A549 (cell line): ENCODE measurements at regions not wholly inside any gene's neighbourhood (a gene's known extent, or its start where the extent isn't known, plus 50 kb on each side); places are given as distances from the start of the nearest gene placed in this dataset.

Experiments used
- ATAC-seq, 2 experiments: fragments of 200-7000 bp in 1 of 2; fragments of >200 bp in 1 of 2; cut with Nextera tagmentation in 1 of 2; cut with Tn5 transposase in 1 of 2; 3 replicates each; pipeline versions ENCODE4 v1.8.0 to v1.9.1; 2018 to 2020; ENCODE audit warnings: mild to moderate bottlenecking in 1 of 2, moderate library complexity in 1 of 2
- CTCF ChIA-PET: fragments of 300-600 bp; sonication (Branson Sonifier 250); formaldehyde crosslinking; extraction: SDS; loops from one replicate; lab custom pipeline; 2021; ENCODE audit warnings: antibody characterized with exemption, inconsistent platforms; lab: Yijun Ruan, JAX
- POLR2A ChIA-PET: fragments of 350-600 bp; formaldehyde crosslinking; extraction: SDS; loops from one replicate; lab custom pipeline; 2021; ENCODE audit warnings: antibody characterized with exemption, inconsistent platforms; lab: Yijun Ruan, JAX
- DNase-seq, 2 experiments: peaks; one replicate each; pipeline versions ENCODE4 v3.0.0 to v3.0.0-alpha.2; 2011 to 2016; ENCODE audit warnings: low read depth in 1 of 2, low spot score in 1 of 2
- FAIRE-seq: peaks from 2 replicates; lab custom pipeline; 2011; peaks lifted over from hg19 to GRCh38; lab: Jason Lieb, UNC
- H3K27ac ChIP-seq, 2 experiments: fragments of >200 bp; sonication (Bioruptor Twin); formaldehyde crosslinking; 3 replicates each; pipeline ENCODE4 v1.5.1; 2016 to 2017
- H3K4me1 ChIP-seq: fragments of >200 bp; sonication (Bioruptor Twin); formaldehyde crosslinking; 3 replicates; pipeline ENCODE4 v1.6.1; 2016
- H3K4me2 ChIP-seq: fragments of >200 bp; sonication (Bioruptor Twin); formaldehyde crosslinking; 3 replicates; pipeline ENCODE4 v1.6.1; 2016
- H3K4me3 ChIP-seq: fragments of >200 bp; sonication (Bioruptor Twin); formaldehyde crosslinking; 3 replicates; pipeline ENCODE4 v1.5.1; 2016
- H3K9me3 ChIP-seq: fragments of >200 bp; sonication (Bioruptor Twin); formaldehyde crosslinking; 3 replicates; pipeline ENCODE4 v1.6.1; 2016
- CBX2 ChIP-seq: fragments of 200-600 bp; sonication (generic); IDR thresholded peaks from 2 replicates; pipeline ENCODE4 v1.6.1; 2016; ENCODE audit warnings: low read depth, mild to moderate bottlenecking, borderline replicate concordance
- CBX8 ChIP-seq: fragments of 200-600 bp; sonication (generic); IDR thresholded peaks from 2 replicates; pipeline ENCODE4 v1.6.1; 2016
- CHD4 ChIP-seq: fragments of 200-600 bp; sonication (generic); IDR thresholded peaks from 2 replicates; pipeline ENCODE4 v1.6.1; 2016; ENCODE audit warnings: antibody characterized with exemption, mild to moderate bottlenecking, borderline replicate concordance
- EHF ChIP-seq: fragments of 250-450 bp; sonication (Bioruptor Pico); IDR thresholded peaks from 2 replicates; pipeline ENCODE4 v1.5.0; 2020; ENCODE audit warnings: mild to moderate bottlenecking
- ELK1 ChIP-seq: fragments of 150-350 bp; IDR thresholded peaks from 2 replicates; pipeline ENCODE4 v1.6.1; 2014; ENCODE audit warnings: low read depth, mild to moderate bottlenecking, low read length
- ESRRA ChIP-seq: fragments of 150-350 bp; IDR thresholded peaks from 2 replicates; pipeline ENCODE4 v1.6.1; 2014; ENCODE audit warnings: mild to moderate bottlenecking, low read length, borderline replicate concordance
- FOSL2 ChIP-seq, 2 experiments: fragments of 450-650 bp in 1 of 2; fragments of >200 bp in 1 of 2; sonication (Bioruptor Twin) in 1 of 2; formaldehyde crosslinking; IDR thresholded peaks; 2 replicates each; pipeline versions ENCODE4 v1.5.0 to v1.6.1; 2016 to 2020; ENCODE audit warnings: mild to moderate bottlenecking in 1 of 2, moderate library complexity in 1 of 2
- FOXS1 ChIP-seq: fragments of 250-450 bp; sonication (Bioruptor Pico); IDR thresholded peaks from 2 replicates; pipeline ENCODE4 v1.5.0; 2020; ENCODE audit warnings: mild to moderate bottlenecking, moderate library complexity
- HDAC2 ChIP-seq: fragments of 200-600 bp; sonication (generic); IDR thresholded peaks from 2 replicates; pipeline ENCODE4 v1.6.1; 2016
- HES2 ChIP-seq: fragments of >200 bp; sonication (Bioruptor Twin); formaldehyde crosslinking; IDR thresholded peaks from 2 replicates; pipeline ENCODE4 v1.6.1; 2016
- HEYL ChIP-seq: fragments of 250-450 bp; sonication (Bioruptor Pico); IDR thresholded peaks from 2 replicates; pipeline ENCODE4 v1.8.0; 2021; ENCODE audit warnings: mild to moderate bottlenecking, moderate library complexity
- HOXA7 ChIP-seq: fragments of 250-450 bp; sonication (Bioruptor Pico); IDR thresholded peaks from 2 replicates; pipeline ENCODE4 v1.5.0; 2020; ENCODE audit warnings: mild to moderate bottlenecking, moderate library complexity
- HOXB13 ChIP-seq: fragments of 250-450 bp; sonication (Bioruptor Pico); IDR thresholded peaks from 2 replicates; pipeline ENCODE4 v1.5.0; 2020; ENCODE audit warnings: low read depth, mild to moderate bottlenecking, moderate library complexity
- MAFK ChIP-seq: fragments of 450-650 bp; IDR thresholded peaks from 2 replicates; pipeline ENCODE4 v1.6.1; 2014; ENCODE audit not compliant: partially characterized antibody
- MYC ChIP-seq: IDR thresholded peaks from 2 replicates; pipeline ENCODE4 v1.6.1; 2012; ENCODE audit warnings: mild to moderate bottlenecking, inconsistent platforms, low read length, improper control_type of control experiment, borderline replicate concordance
- NFE2L2 ChIP-seq: fragments of 150-350 bp; conservative IDR thresholded peaks from 2 replicates; pipeline ENCODE4 v1.6.1; 2014; ENCODE audit warnings: low read length
- POLR2A ChIP-seq: IDR thresholded peaks from 2 replicates; pipeline ENCODE4 v1.6.1; 2012; ENCODE audit warnings: mild to moderate bottlenecking, low read length
- POLR2AphosphoS2 ChIP-seq: conservative IDR thresholded peaks from 2 replicates; pipeline ENCODE4 v1.6.1; 2012; ENCODE audit warnings: low read length, improper control_type of control experiment, inconsistent platforms
- RCOR1 ChIP-seq: fragments of 150-350 bp; IDR thresholded peaks from 2 replicates; pipeline ENCODE4 v1.6.1; 2014; ENCODE audit warnings: antibody characterized with exemption, low read length, low read depth
- TFCP2L1 ChIP-seq: fragments of 250-450 bp; sonication (Bioruptor Pico); IDR thresholded peaks from 2 replicates; pipeline ENCODE4 v1.5.0; 2021; ENCODE audit warnings: mild to moderate bottlenecking
- TP53 ChIP-seq: fragments of 250-450 bp; sonication (Bioruptor Pico); IDR thresholded peaks from 2 replicates; pipeline ENCODE4 v1.5.0; 2021; ENCODE audit warnings: mild to moderate bottlenecking, moderate library complexity
- ZNF302 ChIP-seq: fragments of 250-450 bp; sonication (Bioruptor Pico); IDR thresholded peaks from 2 replicates; pipeline ENCODE4 v1.9.0; 2021; ENCODE audit warnings: inconsistent platforms, mild to moderate bottlenecking, moderate library complexity
- WGBS: methylation state at CpG from one replicate; pipeline ENCODE4 v1.1.6; 2017; ENCODE audit errors: missing lambda C conversion rate; 5-methylcytosine and 5-hydroxymethylcytosine counted together
- TF ChIP-seq, protein P1 (sequence below): fragments of >200 bp; sonication (Bioruptor Twin); formaldehyde crosslinking; IDR thresholded peaks from 3 replicates; pipeline ENCODE4 v1.6.1; 2016

DNA sequence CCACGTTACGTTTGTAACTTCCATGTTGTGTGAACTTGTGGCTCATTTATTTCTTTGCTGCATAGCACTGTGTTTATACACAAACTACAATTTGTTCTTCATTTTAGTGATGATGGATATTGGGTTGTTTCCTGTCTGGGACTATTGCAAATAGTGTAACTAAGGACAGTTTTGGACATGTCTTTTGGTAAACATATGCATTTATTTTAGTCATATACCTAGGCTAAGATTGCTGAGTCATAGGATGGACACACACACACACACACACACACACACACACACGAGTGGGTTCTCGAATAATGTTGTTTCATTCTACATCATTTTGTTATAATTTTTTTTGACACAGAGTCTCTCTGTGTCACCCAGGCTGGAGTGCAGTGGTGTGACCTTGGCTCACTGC lies 123.5 kb upstream of the CAND1 start:
- peak; percentile 32 for FAIRE-seq
- no peak for DNase-seq
- Histone ChIP-seq H3K9me3 (no peaks in the 10 kb centered on the region), H3K4me1 (no peaks in the 10 kb centered on the region), H3K4me2 (no peak overlapping the region), H3K27ac (no peak overlapping the region), H3K4me3 (no peak overlapping the region)
- 53% methylated on average over 4 of the region's 4 CpGs for WGBS
- ATAC-seq: no peak
- TF ChIP-seq MAFK (peak; percentile 67), HES2 (no peak), NFE2L2 (peak; percentile 45; the same call in 1 of the 2 replicates), CBX2 (no peak)
- CTCF ChIA-PET: no interaction called here
- POLR2A ChIA-PET: no interaction called here

DNA sequence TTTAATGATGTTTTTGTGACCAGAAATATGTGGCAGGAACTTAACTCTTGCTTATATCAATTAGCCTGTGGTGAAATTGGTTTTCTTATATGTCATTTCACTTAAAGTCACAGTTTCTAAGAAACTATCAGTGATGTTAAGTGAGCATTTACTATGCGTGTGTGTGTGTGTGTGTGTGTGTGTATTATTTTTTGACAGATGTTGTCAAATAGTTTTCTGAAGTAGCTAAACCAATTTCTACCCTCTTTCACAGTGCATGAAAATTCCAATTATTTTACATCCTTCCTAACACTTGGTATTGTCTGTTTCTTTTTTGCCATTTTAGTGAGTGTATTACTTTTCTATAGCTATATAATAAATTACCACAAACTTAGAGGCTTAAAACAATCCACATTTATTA lies 122.1 kb upstream of the CAND1 start:
- H3K27ac ChIP-seq: no peak overlapping the region
- TF ChIP-seq CBX8 (no peak), POLR2AphosphoS2 (no peak), POLR2A (no peak), ESRRA (no peak), ELK1 (no peak), NFE2L2 (no peak), CHD4 (no peak)
- H3K9me3 ChIP-seq: no peaks in the 10 kb centered on the region
- no peaks in the 10 kb centered on the region for H3K4me1 ChIP-seq
- ChIA-PET POLR2A (no interaction called here), CTCF (interaction anchor here (1.9 kb wide), 1 partner anchor 73 kb away, joined by 5 read pairs; no protein-coding TSS in a partner anchor)
- WGBS: 30% methylated on average over 1 of the region's 1 CpG
- no peak for FAIRE-seq
- ATAC-seq: no peak
- no peak overlapping the region for H3K4me3 ChIP-seq
- no peak for DNase-seq
- H3K4me2 ChIP-seq: no peak overlapping the region

DNA sequence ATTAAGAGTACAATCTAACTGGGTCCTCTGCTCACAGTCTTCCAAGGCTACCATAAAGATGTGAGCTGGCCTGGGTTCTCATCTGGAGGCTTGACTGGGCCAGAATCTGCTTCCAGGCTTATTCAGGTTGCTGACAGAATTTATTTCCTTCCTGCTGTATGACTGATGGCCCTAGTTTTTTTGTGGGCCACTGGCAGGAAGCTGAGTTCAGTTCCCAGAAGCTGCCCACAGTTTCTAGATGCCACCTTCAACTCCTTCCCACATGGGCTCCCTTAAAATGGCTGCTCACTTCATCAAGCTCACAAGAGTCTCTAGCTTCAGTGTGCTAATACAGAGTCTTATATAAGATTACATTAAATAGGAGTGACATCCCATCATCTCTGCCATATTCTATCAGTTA lies 121.7 kb upstream of the CAND1 start:
- no peak overlapping the region for H3K4me3 ChIP-seq
- no peaks in the 10 kb centered on the region for H3K9me3 ChIP-seq
- TF ChIP-seq EHF: no peak
- no peak for TF ChIP-seq MYC
- TF ChIP-seq TP53 (CRISPR knock-in tag): no peak
- no peak for TF ChIP-seq POLR2AphosphoS2
- ATAC-seq (no peak), DNase-seq (no peak), FAIRE-seq (no peak)
- no peaks in the 10 kb centered on the region for H3K4me1 ChIP-seq
- POLR2A ChIA-PET: no interaction called here
- no peak overlapping the region for H3K27ac ChIP-seq
- no peak overlapping the region for H3K4me2 ChIP-seq
- CTCF ChIA-PET: interaction anchor here (1.9 kb wide), 1 partner anchor 73 kb away, joined by 5 read pairs; no protein-coding TSS in a partner anchor

DNA sequence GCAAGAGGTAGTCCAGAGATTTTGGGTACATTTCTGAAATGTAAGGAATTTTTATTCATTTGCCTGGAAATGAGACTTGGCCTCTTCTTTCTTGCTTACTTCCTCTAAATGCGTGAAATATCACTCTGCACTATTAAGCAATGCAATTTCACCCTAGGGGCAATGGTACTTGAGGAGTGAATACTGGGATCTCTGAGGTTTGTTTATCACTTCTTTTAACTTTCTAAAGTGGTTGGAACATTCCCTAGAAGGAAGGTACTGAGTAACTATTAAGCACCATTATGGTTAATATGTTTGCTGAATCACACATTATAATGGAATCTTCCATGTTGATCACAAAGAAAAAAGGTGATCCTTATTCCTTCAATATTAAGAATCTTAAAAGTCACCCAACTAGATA lies 120.9 kb upstream of the CAND1 start:
- POLR2A ChIA-PET: no interaction called here
- 62% methylated on average over 1 of the region's 1 CpG for WGBS
- TF ChIP-seq TFCP2L1: no peak
- no peak for TF ChIP-seq RCOR1
- no peak for TF ChIP-seq HOXB13 (CRISPR knock-in tag)
- TF ChIP-seq POLR2AphosphoS2: no peak
- no peak for TF ChIP-seq NFE2L2
- Histone ChIP-seq H3K27ac (no peak overlapping the region), H3K4me3 (no peak overlapping the region), H3K9me3 (no peaks in the 10 kb centered on the region), H3K4me2 (no peak overlapping the region), H3K4me1 (no peaks in the 10 kb centered on the region)
- CTCF ChIA-PET: interaction anchor here (1.9 kb wide), 1 partner anchor 72 kb away, joined by 5 read pairs; no protein-coding TSS in a partner anchor
- DNase-seq (no peak), ATAC-seq (no peak), FAIRE-seq (no peak)

GRCh38 chr12:67151886-67152285 lies 117.3 kb upstream of the CAND1 start:
- Histone ChIP-seq H3K27ac (no peak overlapping the region), H3K4me3 (no peak overlapping the region), H3K9me3 (no peaks in the 10 kb centered on the region), H3K4me2 (no peak overlapping the region), H3K4me1 (no peaks in the 10 kb centered on the region)
- DNase-seq (no peak), ATAC-seq (no peak), FAIRE-seq (no peak)
- POLR2A ChIA-PET: no interaction called here
- CTCF ChIA-PET: interaction anchor here (0.6 kb wide), 1 partner anchor 339 kb away, joined by 3 read pairs; no protein-coding TSS in a partner anchor
- WGBS: 46% methylated on average over 3 of the region's 3 CpGs
- TF ChIP-seq CBX8 (no peak), HDAC2 (no peak), HOXA7 (CRISPR knock-in tag) (no peak), FOXS1 (CRISPR knock-in tag) (no peak), FOSL2 (IDR thresholded peaks at IDR 0.05) (no peak), FOSL2 (CRISPR knock-in tag; IDR thresholded peaks at IDR 0.05) (no peak), POLR2AphosphoS2 (no peak), HEYL (CRISPR knock-in tag) (no peak), ZNF302 (CRISPR knock-in tag) (no peak), POLR2A (no peak)
- TF ChIP-seq, protein P1, sequence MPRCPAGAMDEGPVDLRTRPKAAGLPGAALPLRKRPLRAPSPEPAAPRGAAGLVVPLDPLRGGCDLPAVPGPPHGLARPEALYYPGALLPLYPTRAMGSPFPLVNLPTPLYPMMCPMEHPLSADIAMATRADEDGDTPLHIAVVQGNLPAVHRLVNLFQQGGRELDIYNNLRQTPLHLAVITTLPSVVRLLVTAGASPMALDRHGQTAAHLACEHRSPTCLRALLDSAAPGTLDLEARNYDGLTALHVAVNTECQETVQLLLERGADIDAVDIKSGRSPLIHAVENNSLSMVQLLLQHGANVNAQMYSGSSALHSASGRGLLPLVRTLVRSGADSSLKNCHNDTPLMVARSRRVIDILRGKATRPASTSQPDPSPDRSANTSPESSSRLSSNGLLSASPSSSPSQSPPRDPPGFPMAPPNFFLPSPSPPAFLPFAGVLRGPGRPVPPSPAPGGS: no peak
